ENCODE measurements at regions not wholly inside any gene's neighbourhood (a gene's known extent, or its start where the extent isn't known, plus 50 kb on each side); places are given as distances from the start of the nearest gene placed in this dataset.

DNA sequence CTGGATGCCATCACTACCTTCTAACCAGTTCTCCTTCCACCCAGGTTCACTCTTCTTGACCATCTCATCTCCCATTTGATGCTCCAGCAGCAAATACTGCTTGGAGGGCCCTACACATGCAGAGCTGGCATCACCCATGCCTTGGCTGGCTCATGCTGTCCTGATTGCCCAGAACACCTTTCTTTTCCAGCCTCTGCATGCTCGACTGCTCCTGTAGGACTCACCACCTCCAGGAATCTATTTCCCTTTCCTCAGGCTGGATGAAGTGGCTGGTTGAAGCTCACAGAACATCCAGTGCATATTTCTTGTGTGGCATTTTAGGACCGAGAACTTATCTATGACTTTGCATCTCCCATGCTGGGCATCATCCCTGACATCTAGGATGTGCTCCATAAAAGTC lies 148.3 kb downstream of the CPEB2 start:
- H3K27me3 Mint-ChIP-seq: peaks cover 0 to 7% of the 10 kb centered on the region in 2 donors
- ATAC-seq (replicated peaks) (no peak), DNase-seq (no peak)
- H3K9me3 Mint-ChIP-seq: peaks cover 5 to 12% of the 10 kb centered on the region in 2 donors
- H3K4me3 Mint-ChIP-seq: no peak overlapping the region
- H3K27ac Mint-ChIP-seq: no peak overlapping the region
- H3K4me1 Mint-ChIP-seq: peaks cover 11 to 18% of the 10 kb centered on the region in 2 donors
- H3K36me3 Mint-ChIP-seq: no peaks in the 10 kb centered on the region

DNA sequence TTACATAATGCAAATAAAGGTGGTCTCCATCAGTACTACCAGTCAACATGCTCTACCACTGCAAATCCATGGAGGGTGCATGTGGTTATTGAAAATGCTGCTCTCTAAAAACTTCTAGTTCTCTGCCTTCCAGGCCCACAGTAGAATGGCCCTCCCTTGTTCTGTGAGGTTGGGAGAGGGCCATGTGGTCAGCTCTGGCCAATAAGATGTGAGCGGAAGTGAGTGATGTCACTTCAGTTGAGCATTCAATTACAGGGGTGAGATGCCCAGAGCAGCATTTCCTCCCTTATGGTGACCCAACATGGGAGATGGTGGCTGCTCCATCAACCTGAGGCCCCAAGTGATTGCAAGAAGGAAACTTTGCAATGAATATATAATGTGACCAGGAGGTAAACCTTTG lies 148.8 kb downstream of the CPEB2 start:
- no peak for ATAC-seq (replicated peaks)
- DNase-seq: no peak
- peaks cover 11 to 18% of the 10 kb centered on the region in 2 donors for H3K4me1 Mint-ChIP-seq
- no peak overlapping the region for H3K27ac Mint-ChIP-seq
- H3K36me3 Mint-ChIP-seq: no peaks in the 10 kb centered on the region
- H3K4me3 Mint-ChIP-seq: no peak overlapping the region
- peaks cover 5 to 12% of the 10 kb centered on the region in 2 donors for H3K9me3 Mint-ChIP-seq
- H3K27me3 Mint-ChIP-seq: peaks cover 0 to 7% of the 10 kb centered on the region in 2 donors

DNA sequence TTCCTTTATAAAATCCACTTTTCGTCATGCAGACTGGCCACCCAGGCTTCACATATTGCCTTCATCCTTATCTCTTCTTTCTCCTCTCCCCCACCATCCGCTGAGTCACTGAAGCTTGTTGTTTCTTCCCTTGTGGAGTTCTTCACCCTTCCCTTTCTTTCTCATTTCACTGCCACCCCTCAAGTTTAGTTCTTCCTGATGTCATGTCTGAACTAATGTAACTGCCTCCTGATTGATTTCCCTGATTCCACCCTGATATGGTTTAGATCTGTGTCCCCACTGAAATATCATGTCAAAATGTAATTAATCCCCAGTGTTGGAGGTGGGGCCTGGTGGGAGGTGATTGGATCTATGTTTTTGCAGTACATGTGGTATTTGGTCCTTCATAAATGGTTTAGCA lies 151.4 kb downstream of the CPEB2 start:
- H3K27ac Mint-ChIP-seq: no peak overlapping the region
- H3K9me3 Mint-ChIP-seq: peaks cover 15% of the 10 kb centered on the region in 2 donors
- no peaks in the 10 kb centered on the region for H3K36me3 Mint-ChIP-seq
- no peak overlapping the region for H3K4me3 Mint-ChIP-seq
- H3K27me3 Mint-ChIP-seq: peaks cover 7 to 11% of the 10 kb centered on the region in 2 donors
- ATAC-seq (replicated peaks) (no peak), DNase-seq (no peak)
- peaks cover 10 to 18% of the 10 kb centered on the region in 2 donors for H3K4me1 Mint-ChIP-seq

DNA sequence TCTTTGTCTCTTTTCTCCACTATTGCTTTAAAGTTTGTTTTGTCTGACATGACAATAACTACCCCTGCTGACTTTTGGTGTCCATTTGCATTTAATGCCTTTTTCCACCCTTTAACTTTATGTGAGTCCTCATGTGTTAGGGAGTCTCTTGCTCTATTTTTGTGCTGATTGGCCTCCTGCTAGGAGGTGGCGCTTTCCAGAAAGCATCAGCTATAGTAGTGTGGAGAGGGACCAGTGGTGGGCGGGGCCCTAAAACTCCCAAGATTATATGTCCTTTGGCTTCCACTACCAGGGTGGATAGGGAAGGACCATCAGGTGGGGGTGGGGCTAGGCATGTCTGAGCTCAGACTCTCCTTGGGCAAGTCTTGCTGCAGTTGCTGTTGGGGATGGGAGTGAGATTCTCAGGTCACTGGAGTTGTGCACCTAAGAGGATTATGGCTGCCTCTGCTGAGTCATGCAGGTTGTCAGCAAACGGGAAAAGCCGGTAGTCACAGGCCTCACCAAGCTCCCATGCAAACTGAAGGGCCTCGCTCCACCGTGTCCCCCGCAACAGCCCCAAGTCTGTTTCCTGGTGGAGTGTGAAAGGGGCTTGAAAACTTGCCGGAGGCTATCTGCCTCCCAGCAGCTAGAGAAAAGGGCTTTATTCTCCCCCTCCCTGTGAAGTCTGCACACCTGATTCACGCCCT lies 156.3 kb downstream of the CPEB2 start:
- Mint-ChIP-seq H3K36me3 (peaks cover 0 to 2% of the 10 kb centered on the region in 2 donors), H3K27ac (no peak overlapping the region), H3K4me3 (no peak overlapping the region), H3K4me1 (peaks cover 4 to 6% of the 10 kb centered on the region in 2 donors), H3K9me3 (peaks cover 13 to 15% of the 10 kb centered on the region in 2 donors), H3K27me3 (peaks cover 7 to 25% of the 10 kb centered on the region in 2 donors)
- ATAC-seq (replicated peaks) (no peak), DNase-seq (no peak)

DNA sequence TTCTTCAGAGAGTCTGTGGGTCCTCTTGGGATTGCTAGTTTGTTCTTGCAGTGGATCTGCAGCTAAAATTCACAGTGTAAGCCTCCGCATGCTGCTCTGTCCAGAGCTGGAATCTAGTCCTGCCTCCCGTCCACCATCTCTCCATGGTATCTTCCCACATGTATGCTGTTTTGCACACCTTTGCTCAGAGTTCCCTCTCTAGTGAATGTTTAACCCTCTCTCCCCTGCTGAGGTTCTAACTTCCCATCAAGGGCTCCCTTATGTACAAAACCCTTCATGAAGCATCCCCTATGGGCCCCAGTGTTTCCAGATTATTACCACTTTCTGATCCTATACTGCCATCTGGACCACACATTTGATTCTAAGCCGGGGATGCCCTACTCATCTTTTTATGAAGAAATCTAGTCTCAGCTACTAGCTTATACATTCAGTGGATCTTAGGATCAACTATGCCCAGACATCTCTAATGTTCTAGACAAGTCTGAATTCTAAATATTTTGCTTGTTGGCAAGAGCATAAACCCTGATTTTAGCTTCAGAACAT lies 157.3 kb downstream of the CPEB2 start:
- Mint-ChIP-seq H3K36me3 (peaks cover 0 to 2% of the 10 kb centered on the region in 2 donors), H3K27ac (no peak overlapping the region), H3K4me3 (no peak overlapping the region), H3K27me3 (peaks cover 7 to 25% of the 10 kb centered on the region in 2 donors), H3K4me1 (peaks cover 2 to 6% of the 10 kb centered on the region in 2 donors), H3K9me3 (peaks cover 8 to 15% of the 10 kb centered on the region in 2 donors)
- ATAC-seq (replicated peaks) (no peak), DNase-seq (no peak)

DNA sequence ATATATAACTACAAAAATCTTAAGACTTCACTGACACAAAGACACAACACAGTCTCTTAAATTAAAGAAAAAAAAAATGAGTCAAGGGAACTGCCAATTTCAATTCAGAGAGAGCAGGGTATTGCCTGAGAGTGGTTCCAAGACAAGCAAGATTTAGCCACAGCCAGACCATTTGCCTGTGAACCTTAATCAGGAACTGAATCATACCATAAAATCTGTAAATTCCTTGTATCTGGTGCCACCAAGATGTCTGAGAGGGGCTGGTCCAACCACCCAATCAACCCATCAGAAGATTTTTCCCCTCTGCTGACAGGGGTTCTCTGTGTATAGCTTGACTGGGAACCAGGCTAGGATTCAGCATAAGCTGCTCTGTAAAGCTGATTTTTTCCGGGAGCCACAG lies 159.2 kb downstream of the CPEB2 start:
- Mint-ChIP-seq H3K36me3 (peaks cover 0 to 2% of the 10 kb centered on the region in 2 donors), H3K4me3 (no peak overlapping the region)
- no peak for ATAC-seq (replicated peaks)

DNA sequence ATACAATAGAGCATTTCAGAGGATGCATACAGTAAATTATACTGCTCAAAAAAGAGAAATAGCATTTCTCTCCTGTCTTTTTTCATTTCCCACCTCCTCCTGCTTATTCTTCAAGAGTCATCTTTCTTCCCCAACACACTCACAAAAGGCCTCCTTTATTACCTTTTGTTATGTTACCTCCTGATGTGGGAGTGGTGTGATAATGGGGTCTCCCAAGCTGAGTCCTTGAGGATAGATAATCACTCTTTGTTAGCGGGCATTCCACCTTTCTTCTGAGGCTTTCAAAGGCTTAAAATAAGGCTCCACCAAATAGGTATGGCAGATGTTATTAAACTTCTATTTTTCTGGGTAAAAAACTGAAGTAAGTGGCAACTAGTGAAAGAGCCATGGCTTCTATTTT lies 159.8 kb downstream of the CPEB2 start:
- H3K27ac Mint-ChIP-seq: no peak overlapping the region
- no peak for DNase-seq
- peaks cover 0 to 2% of the 10 kb centered on the region in 2 donors for H3K36me3 Mint-ChIP-seq
- peaks cover 7 to 24% of the 10 kb centered on the region in 2 donors for H3K27me3 Mint-ChIP-seq
- peaks cover 2 to 7% of the 10 kb centered on the region in 2 donors for H3K9me3 Mint-ChIP-seq
- peaks cover 2 to 6% of the 10 kb centered on the region in 2 donors for H3K4me1 Mint-ChIP-seq
- ATAC-seq (replicated peaks): no peak
- no peak overlapping the region for H3K4me3 Mint-ChIP-seq

More for the DNA sequence above, 159.2 kb downstream of the CPEB2 start:
- Mint-ChIP-seq H3K27ac (no peak overlapping the region), H3K27me3 (peaks cover 7 to 25% of the 10 kb centered on the region in 2 donors), H3K4me1 (peaks cover 2 to 6% of the 10 kb centered on the region in 2 donors), H3K9me3 (peaks cover 6 to 9% of the 10 kb centered on the region in 2 donors)
- no peak for DNase-seq

DNA sequence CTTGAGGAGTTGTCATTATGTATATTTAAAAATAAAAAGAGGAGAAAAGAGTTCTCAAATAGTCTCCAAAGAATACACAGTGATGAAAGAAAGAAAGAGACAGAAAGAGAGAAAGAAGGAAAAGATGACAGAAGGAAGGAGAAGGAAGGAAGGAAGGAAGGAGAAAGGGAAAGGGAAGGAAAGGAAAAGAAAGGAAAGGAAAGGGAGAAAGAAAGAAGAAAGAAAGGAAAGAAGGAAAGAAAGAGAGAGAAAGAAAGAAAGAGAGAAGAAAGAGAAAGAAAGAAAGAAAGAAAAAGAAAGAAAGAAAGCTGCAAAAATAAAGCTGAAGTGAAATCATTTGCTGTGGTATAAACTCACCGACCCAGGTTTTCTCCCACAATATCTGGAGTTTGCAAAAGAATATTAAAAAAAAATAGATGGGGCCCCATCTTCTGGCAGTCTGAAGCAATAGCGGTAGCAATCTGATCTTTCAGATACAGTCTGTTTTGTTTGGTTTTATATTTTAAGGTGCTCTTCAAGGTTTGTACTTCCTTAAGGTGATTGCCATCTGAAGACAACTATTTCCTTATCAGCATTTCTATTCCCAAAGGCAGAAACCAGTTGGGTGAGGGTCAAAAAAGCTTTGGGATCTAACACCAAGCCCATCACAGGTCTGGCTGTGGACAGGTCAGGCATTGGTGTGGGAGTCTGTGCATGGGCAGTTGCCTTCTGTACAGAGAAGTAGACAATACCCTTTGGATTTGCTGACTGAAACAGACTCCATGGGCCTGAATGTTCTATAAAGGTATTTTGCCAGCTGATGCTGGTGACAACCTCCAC lies 160.4 kb downstream of the CPEB2 start:
- Mint-ChIP-seq H3K9me3 (peaks cover 0 to under 1% of the 10 kb centered on the region in 2 donors), H3K4me1 (peaks cover 2 to 6% of the 10 kb centered on the region in 2 donors), H3K27me3 (peaks cover 2 to 19% of the 10 kb centered on the region in 2 donors), H3K4me3 (no peak overlapping the region), H3K36me3 (peaks cover 0 to 2% of the 10 kb centered on the region in 2 donors), H3K27ac (no peak overlapping the region)
- ATAC-seq (replicated peaks): peak; percentile 58 to 62
- no peak for DNase-seq

DNA sequence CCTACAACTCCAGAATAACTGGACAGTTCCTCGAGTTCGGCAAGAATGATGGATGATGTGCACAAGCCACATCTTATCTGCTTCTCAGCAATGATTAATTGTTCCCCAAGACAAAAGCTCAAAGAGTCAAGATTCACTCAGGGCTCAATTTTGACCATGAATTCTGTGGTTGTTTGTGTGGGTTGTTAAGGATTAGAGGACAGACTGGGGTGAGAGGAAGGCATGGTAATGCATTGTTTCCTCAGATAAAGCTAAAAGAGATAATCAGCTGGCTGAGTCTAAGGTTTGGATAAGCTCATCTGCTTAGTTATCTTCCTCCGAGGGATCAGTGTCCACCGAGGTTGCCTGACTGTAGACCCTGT lies 161.0 kb downstream of the CPEB2 start:
- ATAC-seq (replicated peaks) (no peak), DNase-seq (no peak)
- peaks cover 0 to 24% of the 10 kb centered on the region in 2 donors for H3K27me3 Mint-ChIP-seq
- H3K27ac Mint-ChIP-seq: no peak overlapping the region
- no peaks in the 10 kb centered on the region for H3K9me3 Mint-ChIP-seq
- H3K4me3 Mint-ChIP-seq: no peak overlapping the region
- H3K36me3 Mint-ChIP-seq: peaks cover 0 to 2% of the 10 kb centered on the region in 2 donors
- peaks cover 2 to 6% of the 10 kb centered on the region in 2 donors for H3K4me1 Mint-ChIP-seq

DNA sequence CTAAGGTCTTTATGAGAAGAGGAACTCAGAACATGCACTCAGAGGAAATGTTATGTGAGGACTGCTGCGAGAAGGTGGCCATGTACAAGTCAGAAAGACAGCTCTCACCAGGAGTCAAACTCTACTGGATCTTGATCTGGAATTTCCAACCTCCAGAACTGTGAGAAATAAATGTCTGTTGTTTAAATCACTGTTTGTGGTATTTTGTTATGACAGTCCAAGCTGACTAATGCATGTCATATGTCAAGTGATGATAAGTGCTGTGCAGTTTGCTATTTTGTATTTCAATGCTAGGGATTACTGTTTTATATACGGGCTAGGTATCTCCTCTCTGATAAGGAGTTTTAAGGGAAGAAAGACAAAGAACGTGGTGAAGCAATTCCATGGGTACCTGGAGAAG lies 162.3 kb downstream of the CPEB2 start:
- ATAC-seq (replicated peaks): no peak
- no peaks in the 10 kb centered on the region for H3K9me3 Mint-ChIP-seq
- H3K4me3 Mint-ChIP-seq: no peak overlapping the region
- H3K27me3 Mint-ChIP-seq: peaks cover 0 to 17% of the 10 kb centered on the region in 2 donors
- H3K36me3 Mint-ChIP-seq: no peaks in the 10 kb centered on the region
- DNase-seq: no peak
- H3K4me1 Mint-ChIP-seq: peaks cover 2 to 6% of the 10 kb centered on the region in 2 donors
- H3K27ac Mint-ChIP-seq: no peak overlapping the region

DNA sequence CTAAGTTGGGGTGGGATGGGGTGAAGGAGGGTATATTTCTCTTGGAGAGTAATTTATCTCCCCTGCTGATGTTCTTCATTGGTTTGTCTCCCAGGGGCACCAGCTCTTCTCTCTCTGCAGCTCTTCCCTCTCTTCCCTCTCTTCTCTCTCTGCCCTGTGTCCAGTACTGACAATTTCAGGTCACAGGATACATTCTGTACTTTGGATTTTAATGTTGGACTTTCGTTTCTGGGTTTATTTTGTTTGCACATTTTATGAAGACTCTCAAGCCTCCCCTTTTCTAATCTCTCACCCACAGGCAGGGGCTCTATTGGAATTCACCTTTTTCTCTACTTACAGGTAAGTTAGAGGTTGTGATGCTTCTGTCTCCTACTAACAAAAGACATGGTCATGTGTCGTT lies 165.5 kb downstream of the CPEB2 start:
- H3K4me1 Mint-ChIP-seq: peaks cover 0 to under 1% of the 10 kb centered on the region in 2 donors
- H3K4me3 Mint-ChIP-seq: no peak overlapping the region
- no peak for DNase-seq
- peaks cover 4 to 6% of the 10 kb centered on the region in 2 donors for H3K36me3 Mint-ChIP-seq
- ATAC-seq (replicated peaks): no peak
- H3K27ac Mint-ChIP-seq: no peak overlapping the region
- peaks cover 0 to 22% of the 10 kb centered on the region in 2 donors for H3K27me3 Mint-ChIP-seq
- H3K9me3 Mint-ChIP-seq: peaks cover 4 to 8% of the 10 kb centered on the region in 2 donors

DNA sequence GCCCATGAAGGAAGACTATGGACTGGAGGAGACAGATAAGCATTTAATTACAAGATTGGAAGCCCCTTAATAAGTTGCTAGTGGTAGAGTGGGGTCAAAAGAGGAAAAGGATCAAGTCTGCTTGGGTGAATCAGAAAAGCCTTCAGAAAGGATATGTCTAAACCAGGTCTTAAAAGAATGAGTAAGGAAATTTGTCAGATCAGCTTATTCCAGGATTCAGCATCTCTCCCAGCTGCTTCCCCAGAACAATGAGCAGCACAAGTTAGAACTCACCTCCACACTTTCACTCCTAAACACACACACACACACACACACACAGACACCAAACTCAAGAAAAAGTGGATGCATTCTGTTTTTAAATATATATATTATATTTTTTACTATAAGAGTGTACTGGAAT lies 166.5 kb downstream of the CPEB2 start:
- Mint-ChIP-seq H3K36me3 (peaks cover 4 to 6% of the 10 kb centered on the region in 2 donors), H3K9me3 (peaks cover 6 to 8% of the 10 kb centered on the region in 2 donors), H3K4me3 (no peak overlapping the region), H3K27ac (no peak overlapping the region), H3K27me3 (peaks cover 0 to 22% of the 10 kb centered on the region in 2 donors), H3K4me1 (no peaks in the 10 kb centered on the region)
- no peak for DNase-seq
- ATAC-seq (replicated peaks): no peak

DNA sequence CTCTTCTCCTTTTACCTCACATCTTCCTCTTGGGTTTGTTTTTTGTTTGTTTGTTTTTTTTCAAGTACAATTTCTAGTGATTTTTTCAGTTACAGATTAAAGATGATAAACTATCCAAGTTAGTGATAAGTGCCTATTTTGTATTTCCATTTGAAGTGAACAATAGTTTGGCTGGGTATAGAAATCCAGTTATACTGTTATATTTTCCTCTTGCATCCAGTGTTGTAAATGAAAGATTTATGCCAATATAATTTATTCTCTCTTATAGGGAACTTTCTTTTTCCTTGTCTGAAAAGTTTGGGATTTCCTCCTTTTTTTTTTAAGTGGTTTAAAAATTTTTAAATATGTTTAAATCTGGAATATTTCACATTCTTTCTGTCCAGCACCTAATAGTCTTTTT lies 169.4 kb downstream of the CPEB2 start:
- ATAC-seq (replicated peaks): no peak
- Mint-ChIP-seq H3K4me1 (no peaks in the 10 kb centered on the region), H3K27ac (no peak overlapping the region), H3K9me3 (peaks cover 7 to 8% of the 10 kb centered on the region in 2 donors), H3K4me3 (no peak overlapping the region), H3K36me3 (peaks cover 4 to 6% of the 10 kb centered on the region in 2 donors), H3K27me3 (peaks cover 0 to 30% of the 10 kb centered on the region in 2 donors)
- DNase-seq: no peak

DNA sequence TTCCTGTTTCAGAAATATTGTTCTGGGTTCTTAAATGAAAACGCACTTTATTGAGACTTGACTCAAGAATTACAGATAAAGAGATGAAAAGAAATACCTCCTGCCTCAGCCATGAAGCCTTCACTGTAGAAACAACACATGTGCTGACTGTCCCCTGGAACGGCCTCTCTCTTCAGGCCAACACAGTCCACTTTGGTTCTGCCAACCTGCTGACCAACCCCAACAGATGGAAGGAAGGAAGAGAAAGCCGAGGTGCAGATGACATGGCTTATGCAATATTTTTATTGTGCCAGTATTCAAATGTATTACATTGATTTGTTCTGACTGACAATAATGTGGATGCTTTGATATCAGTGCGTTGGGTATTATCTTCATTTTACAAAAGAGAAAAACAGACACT lies 171.0 kb downstream of the CPEB2 start:
- H3K9me3 Mint-ChIP-seq: peaks cover 7 to 8% of the 10 kb centered on the region in 2 donors
- DNase-seq (no peak), ATAC-seq (replicated peaks) (no peak)
- H3K4me1 Mint-ChIP-seq: no peaks in the 10 kb centered on the region
- H3K36me3 Mint-ChIP-seq: peaks cover 4 to 6% of the 10 kb centered on the region in 2 donors
- H3K4me3 Mint-ChIP-seq: no peak overlapping the region
- H3K27me3 Mint-ChIP-seq: peaks cover 0 to 23% of the 10 kb centered on the region in 2 donors
- H3K27ac Mint-ChIP-seq: no peak overlapping the region
